GM12878 (cell line): ENCODE measurements at regions not wholly inside any gene's neighbourhood (a gene's known extent, or its start where the extent isn't known, plus 50 kb on each side); places are given as distances from the start of the nearest gene placed in this dataset.
"Not testable (repeated sequence)": the region's sequence is repeated elsewhere in the genome, so short reads cannot be mapped to it uniquely, and the experiment has no call there.

Experiments used
- ATAC-seq: fragments of 200-7000 bp; cut with Tn5 transposase; 3 replicates; pipeline ENCODE4 v1.9.1; 2020; ENCODE audit warnings: mild to moderate bottlenecking, moderate library complexity
- BruUV-seq: library from RNA; stranded (reverse); fragments of 400-500 nt; replicated peaks from 2 replicates; lab custom pipeline; 2021; lab: Mats Ljungman, UMichigan
- CTCF ChIA-PET: fragments of 300-600 bp; sonication (Branson Sonifier 250); formaldehyde crosslinking; extraction: SDS; loops from one replicate; lab custom pipeline; 2021; ENCODE audit warnings: inconsistent platforms; lab: Yijun Ruan, JAX
- POLR2A ChIA-PET: fragments of 350-600 bp; formaldehyde crosslinking; extraction: SDS; loops from one replicate; lab custom pipeline; 2021; ENCODE audit warnings: inconsistent platforms; lab: Charles Lee
- RAD21 ChIA-PET: fragments of 300-600 bp; sonication (Branson Sonifier 250); formaldehyde crosslinking; loops from one replicate; lab custom pipeline; 2023; ENCODE audit warnings: antibody characterized with exemption; ENCODE audit not compliant: unreplicated experiment; lab: Charles Lee
- SMC1A ChIA-PET: fragments of 300-600 bp; sonication (Branson Sonifier 250); formaldehyde crosslinking; loops from one replicate; lab custom pipeline; 2023; ENCODE audit not compliant: unreplicated experiment, uncharacterized antibody; lab: Charles Lee
- DNase-seq: peaks from one replicate; pipeline ENCODE4 v3.0.0-alpha.2; 2011; ENCODE audit warnings: low read depth, low spot score
- FAIRE-seq: peaks from 3 replicates; lab custom pipeline; 2011; peaks lifted over from hg19 to GRCh38; lab: Jason Lieb, UNC
- H2AFZ ChIP-seq: 2 replicates; pipeline ENCODE4 v1.6.0; 2011; ENCODE audit warnings: low read depth, low read length, control low read depth; ENCODE audit not compliant: control insufficient read depth
- H3K27ac ChIP-seq: 2 replicates; pipeline ENCODE4 v1.5.1; 2011; ENCODE audit warnings: control low read depth; ENCODE audit not compliant: control insufficient read depth, insufficient read depth
- H3K27me3 ChIP-seq, 2 experiments: replicated peaks in 1 of 2; 2 replicates each; pipeline versions ENCODE4 v1.6.0 to v1.6.1; 2011; ENCODE audit warnings: low read length in 1 of 2; ENCODE audit not compliant: control insufficient read depth in 2 of 2, insufficient read depth in 2 of 2
- H3K36me3 ChIP-seq, 2 experiments: 2 replicates each; pipeline ENCODE4 v1.5.1; 2011; ENCODE audit warnings: low read length in 1 of 2; ENCODE audit not compliant: control insufficient read depth in 2 of 2, insufficient read depth in 2 of 2
- H3K4me1 ChIP-seq: 2 replicates; pipeline ENCODE4 v1.6.1; 2011; ENCODE audit warnings: mild to moderate bottlenecking, low read length, moderate library complexity, mixed read lengths; ENCODE audit not compliant: control insufficient read depth, insufficient read depth
- H3K4me2 ChIP-seq: 2 replicates; pipeline ENCODE4 v1.6.0; 2011; ENCODE audit warnings: control low read depth; ENCODE audit not compliant: control insufficient read depth, insufficient read depth
- H3K4me3 ChIP-seq: fragments of 200-600 bp; sonication (generic); 2 replicates; pipeline ENCODE4 v1.5.1; 2016
- H3K79me2 ChIP-seq: 2 replicates; pipeline ENCODE4 v1.6.0; 2011; ENCODE audit warnings: low read length; ENCODE audit not compliant: control insufficient read depth, insufficient read depth
- H3K9ac ChIP-seq: 2 replicates; pipeline ENCODE4 v1.8.0; 2011; ENCODE audit warnings: low read length, control low read depth, mixed read lengths; ENCODE audit not compliant: control insufficient read depth, insufficient read depth
- H3K9me3 ChIP-seq: replicated peaks from 3 replicates; pipeline ENCODE4 v1.5.1; 2011; ENCODE audit warnings: mild to moderate bottlenecking, low read length; ENCODE audit not compliant: control insufficient read depth, insufficient read depth
- H4K20me1 ChIP-seq: 2 replicates; pipeline ENCODE4 v1.6.0; 2011; ENCODE audit not compliant: control insufficient read depth, insufficient read depth
- EZH2 ChIP-seq: IDR thresholded peaks from 2 replicates; pipeline ENCODE4 v1.6.1; 2012; ENCODE audit warnings: low read depth, mild to moderate bottlenecking, control low read depth, inconsistent platforms, low read length, borderline replicate concordance; ENCODE audit not compliant: control insufficient read depth
- FOXK2 ChIP-seq: fragments of 450-650 bp; IDR thresholded peaks from 2 replicates; pipeline ENCODE4 v1.6.1; 2017; ENCODE audit warnings: mild to moderate bottlenecking, moderate library complexity
- POLR2AphosphoS5 ChIP-seq: IDR thresholded peaks from 2 replicates; pipeline ENCODE4 v1.6.1; 2011; ENCODE audit warnings: mild to moderate bottlenecking, low read length, inconsistent platforms
- SREBF2 ChIP-seq: IDR thresholded peaks from 2 replicates; pipeline ENCODE4 v1.6.1; 2012; ENCODE audit warnings: mild to moderate bottlenecking, low read length
- SUZ12 ChIP-seq: fragments of 200-600 bp; sonication (generic); IDR thresholded peaks from one replicate; pipeline ENCODE4 v1.6.1; 2018; ENCODE audit warnings: antibody characterized with exemption, mild to moderate bottlenecking; ENCODE audit not compliant: unreplicated experiment
- TBL1XR1 ChIP-seq: IDR thresholded peaks from 2 replicates; pipeline ENCODE4 v1.6.1; 2012; ENCODE audit warnings: low read depth, low read length, improper control_type of control experiment
- ZSCAN29 ChIP-seq: fragments of 450-650 bp; IDR thresholded peaks from 2 replicates; pipeline ENCODE4 v1.6.1; 2017; ENCODE audit warnings: mild to moderate bottlenecking, moderate library complexity
- ZZZ3 ChIP-seq: IDR thresholded peaks from 2 replicates; pipeline ENCODE4 v1.6.1; 2011; ENCODE audit warnings: low read depth; ENCODE audit not compliant: control insufficient read depth, insufficient read length
- WGBS: methylation state at CpG from one replicate; pipeline ENCODE4 v1.1.6; 2016; ENCODE audit warnings: low lambda C conversion rate; ENCODE audit not compliant: insufficient replicate concordance, insufficient coverage; ENCODE audit errors: missing lambda C conversion rate; 5-methylcytosine and 5-hydroxymethylcytosine counted together
- in situ Hi-C: fragments of 300-500 bp; cut with MboI; formaldehyde crosslinking; loops from 9 replicates; pipeline ENCODE4 v1.14.3; 2018; ENCODE audit warnings: mixed read lengths
- intact Hi-C: fragments of 100-400 bp; cut with micrococcal nuclease; formaldehyde crosslinking; loops from one replicate; pipeline ENCODE4 v1.14.2; 2022; ENCODE audit not compliant: unreplicated experiment

GRCh38 chr15:78708713-78709260 lies 67.8 kb upstream of the CHRNB4 start:
- 62% methylated on average over 4 of the region's 4 CpGs for WGBS
- H2AFZ ChIP-seq, result no peak overlapping the region
- intact Hi-C loops, result loop anchor here (1.0 to 5.0 kb wide), 3 partner anchors 70 to 401 kb away; no protein-coding TSS in a partner anchor
- DNase-seq, result no peak
- SMC1A ChIA-PET, result interaction anchor here (1.3 to 4.2 kb wide), 4 partner anchors 9 to 70 kb away, joined by 3 to 24 read pairs (median 4); no protein-coding TSS in a partner anchor
- CTCF ChIA-PET, result interaction anchor here (0.7 to 6.5 kb wide), 11 partner anchors 12 to 407 kb away, joined by 3 to 95 read pairs (median 4); partner anchors contain the start of gene CHRNA5
- no peaks in the 10 kb centered on the region for H3K36me3 ChIP-seq
- no peak for ATAC-seq
- no peaks in the 10 kb centered on the region for H4K20me1 ChIP-seq
- no peaks in the 10 kb centered on the region for H3K4me1 ChIP-seq
- RAD21 ChIA-PET, result interaction anchor here (0.6 to 2.2 kb wide), 3 partner anchors 70 to 580 kb away, joined by 4 to 19 read pairs (median 7); no protein-coding TSS in a partner anchor
- H3K27ac ChIP-seq, result no peak overlapping the region
- no peak overlapping the region for H3K4me3 ChIP-seq
- in situ Hi-C loops, result loop anchor here (5.0 kb wide), 1 partner anchor 91 kb away; no protein-coding TSS in a partner anchor
- H3K9ac ChIP-seq, result no peak overlapping the region
- H3K79me2 ChIP-seq, result no peaks in the 10 kb centered on the region
- 0 out of 4 replicates have a peak, but pooled peaks cover 2% of the 10 kb centered on the region in 2 experiments for H3K27me3 ChIP-seq
- no peak for FAIRE-seq
- TF ChIP-seq ZSCAN29 (no peak), FOXK2 (no peak), TBL1XR1 (no peak), SUZ12 (no peak), POLR2AphosphoS5 (no peak), ZZZ3 (no peak), SREBF2 (no peak), EZH2 (no peak)
- H3K9me3 ChIP-seq, result no peaks in the 10 kb centered on the region
- no peak overlapping the region for H3K4me2 ChIP-seq
- POLR2A ChIA-PET, result no interaction called here
- no TSS peak for BruUV-seq

- H3K9me3 ChIP-seq, H3K4me3 ChIP-seq, H3K36me3 ChIP-seq, H3K9ac ChIP-seq, FAIRE-seq, H3K4me1 ChIP-seq, H3K27me3 ChIP-seq, H3K4me2 ChIP-seq, BruUV-seq, POLR2A ChIA-PET, H4K20me1 ChIP-seq, ATAC-seq, H3K27ac ChIP-seq, H3K79me2 ChIP-seq, DNase-seq, H2AFZ ChIP-seq: not testable (repeated sequence)
- ChIA-PET RAD21 (interaction anchor here (1.0 kb wide), 1 partner anchor 68 kb away, joined by 7 read pairs; no protein-coding TSS in a partner anchor), SMC1A (interaction anchor here (1.1 to 4.2 kb wide), 3 partner anchors 68 to 396 kb away, joined by 3 to 24 read pairs (median 3); no protein-coding TSS in a partner anchor), CTCF (interaction anchor here (0.7 to 6.5 kb wide), 3 partner anchors 10 to 88 kb away, joined by 3 to 95 read pairs (median 5); no protein-coding TSS in a partner anchor)
- in situ Hi-C loops, result loop anchor here (5.0 kb wide), 1 partner anchor 89 kb away; no protein-coding TSS in a partner anchor
- intact Hi-C loops, result loop anchor here (5.0 kb wide), 1 partner anchor 399 kb away; no protein-coding TSS in a partner anchor
- 0% methylated on average over 1 of the region's 1 CpG for WGBS
Observed at GRCh38 chr15:78706481-78707235, 65.6 kb upstream of the CHRNB4 start.
